H9 (cell line): ENCODE measurements at regions not wholly inside any gene's neighbourhood (a gene's known extent, or its start where the extent isn't known, plus 50 kb on each side); places are given as distances from the start of the nearest gene placed in this dataset.

ENCODE experiments used
- DNase-seq: peaks from one replicate; pipeline ENCODE4 v3.0.0-alpha.2; 2017
- H2AFZ ChIP-seq: one replicate; pipeline ENCODE4 v1.6.1; 2013; ENCODE audit warnings: mild to moderate bottlenecking, low read length, control low read depth, moderate library complexity
- H2AK5ac ChIP-seq: 2 replicates; pipeline ENCODE4 v1.6.1; 2013; ENCODE audit warnings: low read length, control low read depth, mixed read lengths; ENCODE audit not compliant: insufficient read length
- H2BK120ac ChIP-seq: one replicate; pipeline ENCODE4 v1.6.1; 2013; ENCODE audit warnings: low read depth, mild to moderate bottlenecking, low read length, control low read depth, inconsistent platforms; ENCODE audit not compliant: poor library complexity, severe bottlenecking
- H2BK12ac ChIP-seq: 2 replicates; pipeline ENCODE4 v1.6.1; 2013; ENCODE audit warnings: low read length, control low read depth, mixed read lengths, low read depth; ENCODE audit not compliant: insufficient read length
- H2BK15ac ChIP-seq: 2 replicates; pipeline ENCODE4 v1.6.1; 2013; ENCODE audit warnings: low read depth, low read length, control low read depth
- H2BK20ac ChIP-seq: one replicate; pipeline ENCODE4 v1.6.1; 2013; ENCODE audit warnings: low read depth, mild to moderate bottlenecking, low read length, control low read depth, inconsistent platforms; ENCODE audit not compliant: poor library complexity, severe bottlenecking
- H2BK5ac ChIP-seq: 2 replicates; pipeline ENCODE4 v1.6.1; 2013; ENCODE audit warnings: low read length, control low read depth, mixed read lengths; ENCODE audit not compliant: insufficient read length
- H3K14ac ChIP-seq: 2 replicates; pipeline ENCODE4 v1.6.1; 2013; ENCODE audit warnings: low read length, control low read depth; ENCODE audit not compliant: insufficient read depth
- H3K18ac ChIP-seq: 2 replicates; pipeline ENCODE4 v1.6.1; 2013; ENCODE audit warnings: low read depth, mild to moderate bottlenecking, mixed read lengths, low read length, control low read depth; ENCODE audit not compliant: insufficient read length
- H3K23ac ChIP-seq: 2 replicates; pipeline ENCODE4 v1.6.1; 2013; ENCODE audit warnings: low read length, control low read depth, mixed read lengths, low read depth; ENCODE audit not compliant: insufficient read length
- H3K23me2 ChIP-seq: 2 replicates; pipeline ENCODE4 v1.6.1; 2013; ENCODE audit warnings: low read depth, mild to moderate bottlenecking, mixed read lengths, low read length, control low read depth; ENCODE audit not compliant: insufficient read length, poor library complexity, severe bottlenecking
- H3K27ac ChIP-seq: 2 replicates; pipeline ENCODE4 v1.5.1; 2013; ENCODE audit warnings: low read length, control low read depth, mixed read lengths, low read depth; ENCODE audit not compliant: insufficient read length
- H3K27me3 ChIP-seq: 2 replicates; pipeline ENCODE4 v1.6.1; 2013; ENCODE audit warnings: low read length, control low read depth, inconsistent platforms; ENCODE audit not compliant: insufficient read depth
- H3K4ac ChIP-seq: 2 replicates; pipeline ENCODE4 v1.6.1; 2013; ENCODE audit warnings: low read depth, mild to moderate bottlenecking, control low read depth, inconsistent platforms, low read length, moderate library complexity
- H3K4me1 ChIP-seq: 2 replicates; pipeline ENCODE4 v1.6.1; 2013; ENCODE audit warnings: low read length, control low read depth, inconsistent platforms; ENCODE audit not compliant: insufficient read depth
- H3K4me2 ChIP-seq: 2 replicates; pipeline ENCODE4 v1.6.1; 2013; ENCODE audit warnings: low read length, control low read depth, mixed read lengths; ENCODE audit not compliant: insufficient read length, insufficient read depth
- H3K56ac ChIP-seq: 2 replicates; pipeline ENCODE4 v1.6.1; 2013; ENCODE audit warnings: low read depth, mild to moderate bottlenecking, mixed read lengths, low read length, control low read depth; ENCODE audit not compliant: insufficient read length
- H3K79me1 ChIP-seq: 2 replicates; pipeline ENCODE4 v1.6.1; 2013; ENCODE audit warnings: low read depth, mild to moderate bottlenecking, moderate library complexity, low read length, control low read depth, inconsistent platforms; ENCODE audit not compliant: insufficient read depth, poor library complexity, severe bottlenecking
- H3K79me2 ChIP-seq: 2 replicates; pipeline ENCODE4 v1.6.1; 2013; ENCODE audit warnings: low read length, control low read depth, inconsistent platforms; ENCODE audit not compliant: insufficient read depth
- H3K9ac ChIP-seq: 2 replicates; pipeline ENCODE4 v1.6.1; 2013; ENCODE audit warnings: low read length, control low read depth, mixed read lengths; ENCODE audit not compliant: insufficient read length; ENCODE audit errors: extremely low read depth
- H3K9me3 ChIP-seq: one replicate; pipeline ENCODE4 v1.6.1; 2013; ENCODE audit warnings: low read depth, low read length, inconsistent platforms; ENCODE audit not compliant: control insufficient read depth
- H3T11ph ChIP-seq: one replicate; pipeline ENCODE4 v1.6.1; 2013; ENCODE audit warnings: mild to moderate bottlenecking, low read length, control low read depth, inconsistent platforms
- H4K20me1 ChIP-seq: one replicate; pipeline ENCODE4 v1.6.1; 2013; ENCODE audit not compliant: control insufficient read depth, insufficient read length, insufficient read depth
- H4K5ac ChIP-seq: 2 replicates; pipeline ENCODE4 v1.6.1; 2013; ENCODE audit warnings: low read depth, mild to moderate bottlenecking, mixed read lengths, low read length, control low read depth; ENCODE audit not compliant: insufficient read length
- H4K8ac ChIP-seq: replicated peaks from 2 replicates; pipeline ENCODE4 v1.6.1; 2013; ENCODE audit warnings: low read length, control low read depth, mixed read lengths, low read depth; ENCODE audit not compliant: insufficient read length
- H4K91ac ChIP-seq: 2 replicates; pipeline ENCODE4 v1.6.1; 2013; ENCODE audit warnings: low read depth, mild to moderate bottlenecking, moderate library complexity, mixed read lengths, low read length, control low read depth; ENCODE audit not compliant: insufficient read length
- H3K27ac Mint-ChIP-seq, 3 experiments: 2 replicates in 2 of 3; 3 replicates in 1 of 3; pipeline ENCODE4 v1.8.0; 2020 to 2021; ENCODE audit warnings: mixed read lengths in 3 of 3, mild to moderate bottlenecking in 1 of 3, moderate library complexity in 1 of 3
- H3K27me3 Mint-ChIP-seq: 2 replicates; pipeline ENCODE4 v1.8.0; 2021; ENCODE audit warnings: low read depth, mild to moderate bottlenecking, moderate library complexity, mixed read lengths
- H3K36me3 Mint-ChIP-seq, 3 experiments: 2 replicates in 2 of 3; 3 replicates in 1 of 3; pipeline ENCODE4 v1.8.0; 2020 to 2021; ENCODE audit warnings: low read depth in 3 of 3, mixed read lengths in 3 of 3; ENCODE audit not compliant: insufficient read depth in 1 of 3
- H3K4me1 Mint-ChIP-seq, 2 experiments: 2 replicates each; pipeline ENCODE4 v1.8.0; 2020; ENCODE audit warnings: mixed read lengths in 2 of 2
- H3K4me3 Mint-ChIP-seq, 2 experiments: 2 replicates in 1 of 2; 3 replicates in 1 of 2; pipeline ENCODE4 v1.8.0; 2020 to 2021; ENCODE audit warnings: mild to moderate bottlenecking in 2 of 2, mixed read lengths in 2 of 2, moderate library complexity in 1 of 2
- H3K9me3 Mint-ChIP-seq, 2 experiments: 2 replicates in 1 of 2; 3 replicates in 1 of 2; pipeline ENCODE4 v1.8.0; 2020; ENCODE audit warnings: mild to moderate bottlenecking in 2 of 2, mixed read lengths in 2 of 2, moderate library complexity in 1 of 2
- WGBS: extraction: QIAGEN DNeasy Blood & Tissue Kit; methylation state at CpG from one replicate; pipeline ENCODE4 v1.1.7; 2013; ENCODE audit warnings: missing lambda C conversion rate, low lambda C conversion rate, mixed read lengths; ENCODE audit not compliant: insufficient read length; ENCODE audit errors: extremely low coverage; 5-methylcytosine and 5-hydroxymethylcytosine counted together
- TF ChIP-seq, protein P1 (sequence below): fragments of 200-600 bp; sonication (generic); conservative IDR thresholded peaks from 3 replicates; pipeline ENCODE4 v1.8.0; 2021; ENCODE audit warnings: antibody characterized with exemption, mild to moderate bottlenecking

DNA sequence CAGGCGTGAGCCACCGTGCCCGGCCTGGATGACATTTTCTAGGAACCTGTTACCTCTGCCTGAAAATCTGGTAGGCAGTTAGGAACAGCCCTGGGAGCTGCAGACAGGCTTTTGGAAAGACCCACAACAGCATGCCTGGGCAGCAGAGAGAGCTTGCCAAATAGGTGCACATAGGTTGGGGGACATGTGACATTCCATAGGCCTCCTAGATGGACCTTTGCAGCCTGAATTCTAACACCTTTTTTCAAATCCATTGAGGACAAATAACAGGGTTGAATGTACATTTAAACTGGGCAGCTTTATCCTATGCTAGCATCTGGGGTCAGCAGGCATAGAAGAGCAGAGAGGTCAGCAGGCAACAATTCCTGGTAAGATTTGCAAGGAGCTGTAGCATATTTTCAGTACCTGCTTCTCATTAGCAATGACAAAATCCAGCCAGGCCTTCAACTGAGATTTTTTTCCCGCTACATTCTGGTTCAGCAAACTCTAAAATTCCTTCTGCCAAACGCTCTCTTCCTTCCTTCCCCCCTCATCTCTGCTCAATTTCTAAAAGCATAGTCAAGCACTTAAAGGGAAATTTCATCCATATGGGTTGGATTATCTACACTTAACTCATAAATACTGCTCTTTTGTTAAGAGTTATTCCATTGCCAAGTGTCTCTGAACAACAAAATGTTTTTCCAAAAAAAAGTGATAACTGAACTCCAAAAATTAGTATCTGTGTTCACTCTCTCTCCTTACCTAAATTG lies 75.2 kb downstream of the SOWAHC start:
- Histone ChIP-seq H2BK12ac (no peak overlapping the region), H2BK20ac (no peak overlapping the region), H3K23ac (no peak overlapping the region), H4K20me1 (no peaks in the 10 kb centered on the region), H3K27ac (no peak overlapping the region), H3K4ac (no peak overlapping the region), H3K79me1 (no peaks in the 10 kb centered on the region), H3K9ac (no peak overlapping the region), H4K91ac (no peak overlapping the region), H3K18ac (no peak overlapping the region), H2AFZ (no peak overlapping the region), H3K4me2 (no peak overlapping the region), H2AK5ac (no peak overlapping the region), H2BK5ac (no peak overlapping the region), H3K23me2 (no peaks in the 10 kb centered on the region), H2BK15ac (no peak overlapping the region), H3K79me2 (no peaks in the 10 kb centered on the region), H2BK120ac (no peak overlapping the region), H3K4me1 (no peaks in the 10 kb centered on the region), H3T11ph (no peak overlapping the region), H4K5ac (no peak overlapping the region), H4K8ac (no peak overlapping the region), H3K27me3 (no peaks in the 10 kb centered on the region), H3K9me3 (no peaks in the 10 kb centered on the region), H3K14ac (no peak overlapping the region), H3K56ac (no peak overlapping the region)
- TF ChIP-seq, protein P1, sequence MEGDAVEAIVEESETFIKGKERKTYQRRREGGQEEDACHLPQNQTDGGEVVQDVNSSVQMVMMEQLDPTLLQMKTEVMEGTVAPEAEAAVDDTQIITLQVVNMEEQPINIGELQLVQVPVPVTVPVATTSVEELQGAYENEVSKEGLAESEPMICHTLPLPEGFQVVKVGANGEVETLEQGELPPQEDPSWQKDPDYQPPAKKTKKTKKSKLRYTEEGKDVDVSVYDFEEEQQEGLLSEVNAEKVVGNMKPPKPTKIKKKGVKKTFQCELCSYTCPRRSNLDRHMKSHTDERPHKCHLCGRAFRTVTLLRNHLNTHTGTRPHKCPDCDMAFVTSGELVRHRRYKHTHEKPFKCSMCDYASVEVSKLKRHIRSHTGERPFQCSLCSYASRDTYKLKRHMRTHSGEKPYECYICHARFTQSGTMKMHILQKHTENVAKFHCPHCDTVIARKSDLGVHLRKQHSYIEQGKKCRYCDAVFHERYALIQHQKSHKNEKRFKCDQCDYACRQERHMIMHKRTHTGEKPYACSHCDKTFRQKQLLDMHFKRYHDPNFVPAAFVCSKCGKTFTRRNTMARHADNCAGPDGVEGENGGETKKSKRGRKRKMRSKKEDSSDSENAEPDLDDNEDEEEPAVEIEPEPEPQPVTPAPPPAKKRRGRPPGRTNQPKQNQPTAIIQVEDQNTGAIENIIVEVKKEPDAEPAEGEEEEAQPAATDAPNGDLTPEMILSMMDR: no peak
- Mint-ChIP-seq H3K4me1 (peaks cover 22 to 23% of the 10 kb centered on the region in 2 experiments), H3K36me3 (no peaks in the 10 kb centered on the region; a peak in 1 of 7 replicates), H3K9me3 (no peaks in the 10 kb centered on the region), H3K4me3 (no peak overlapping the region), H3K27ac (no peak overlapping the region), H3K27me3 (peaks cover 2% of the 10 kb centered on the region)
- no CpG with 5 or more reads among the region's 5 CpGs for WGBS
- DNase-seq: no peak
